ENCODE measurements at regions not wholly inside any gene's neighbourhood (a gene's known extent, or its start where the extent isn't known, plus 50 kb on each side); places are given as distances from the start of the nearest gene placed in this dataset.
"Not testable (repeated sequence)": the region's sequence is repeated elsewhere in the genome, so short reads cannot be mapped to it uniquely, and the experiment has no call there.

- 82% methylated on average over 5 of the region's 5 CpGs for WGBS
- not testable (repeated sequence) for H3K27ac ChIP-seq (ENCODE audit: low read depth); DNase-seq (ENCODE audit: extremely low spot score); H3K36me3 ChIP-seq (ENCODE audit: insufficient read depth); H3K4me1 ChIP-seq (ENCODE audit: insufficient read depth); H3K4me3 ChIP-seq (ENCODE audit: low read depth, low read length)
Measured at GRCh38 chr1:121050097-121050496, 134.0 kb downstream of the FAM72B start.

GRCh38 chr1:121051161-121051790 lies 132.9 kb downstream of the FAM72B start:
- not testable (repeated sequence) for H3K27ac ChIP-seq (ENCODE audit: low read depth); H3K4me1 ChIP-seq (ENCODE audit: insufficient read depth); H3K36me3 ChIP-seq (ENCODE audit: insufficient read depth); H3K4me3 ChIP-seq (ENCODE audit: low read depth, low read length); DNase-seq (ENCODE audit: extremely low spot score)
- 15% methylated on average over 22 of the region's 40 CpGs for WGBS

GRCh38 chr1:121052081-121052660 lies 132.0 kb downstream of the FAM72B start:
- not testable (repeated sequence) for H3K4me3 ChIP-seq (ENCODE audit: low read depth, low read length); DNase-seq (ENCODE audit: extremely low spot score); H3K36me3 ChIP-seq (ENCODE audit: insufficient read depth); H3K4me1 ChIP-seq (ENCODE audit: insufficient read depth); H3K27ac ChIP-seq (ENCODE audit: low read depth)
- 6% methylated on average over 26 of the region's 34 CpGs for WGBS

- not testable (repeated sequence) for H3K4me1 ChIP-seq (ENCODE audit: insufficient read depth); H3K36me3 ChIP-seq (ENCODE audit: insufficient read depth); H3K4me3 ChIP-seq (ENCODE audit: low read depth, low read length); DNase-seq (ENCODE audit: extremely low spot score); H3K27ac ChIP-seq (ENCODE audit: low read depth)
- no CpG with 5 or more reads among the region's 1 CpG for WGBS
Measured at GRCh38 chr1:121054928-121055327, 129.2 kb downstream of the FAM72B start.

GRCh38 chr1:121066925-121067324 lies 117.2 kb downstream of the FAM72B start:
- not testable (repeated sequence) for H3K4me3 ChIP-seq (ENCODE audit: low read depth, low read length); H3K27ac ChIP-seq (ENCODE audit: low read depth); H3K4me1 ChIP-seq (ENCODE audit: insufficient read depth); H3K36me3 ChIP-seq (ENCODE audit: insufficient read depth); DNase-seq (ENCODE audit: extremely low spot score)
- 71% methylated on average over 1 of the region's 1 CpG for WGBS

DNA sequence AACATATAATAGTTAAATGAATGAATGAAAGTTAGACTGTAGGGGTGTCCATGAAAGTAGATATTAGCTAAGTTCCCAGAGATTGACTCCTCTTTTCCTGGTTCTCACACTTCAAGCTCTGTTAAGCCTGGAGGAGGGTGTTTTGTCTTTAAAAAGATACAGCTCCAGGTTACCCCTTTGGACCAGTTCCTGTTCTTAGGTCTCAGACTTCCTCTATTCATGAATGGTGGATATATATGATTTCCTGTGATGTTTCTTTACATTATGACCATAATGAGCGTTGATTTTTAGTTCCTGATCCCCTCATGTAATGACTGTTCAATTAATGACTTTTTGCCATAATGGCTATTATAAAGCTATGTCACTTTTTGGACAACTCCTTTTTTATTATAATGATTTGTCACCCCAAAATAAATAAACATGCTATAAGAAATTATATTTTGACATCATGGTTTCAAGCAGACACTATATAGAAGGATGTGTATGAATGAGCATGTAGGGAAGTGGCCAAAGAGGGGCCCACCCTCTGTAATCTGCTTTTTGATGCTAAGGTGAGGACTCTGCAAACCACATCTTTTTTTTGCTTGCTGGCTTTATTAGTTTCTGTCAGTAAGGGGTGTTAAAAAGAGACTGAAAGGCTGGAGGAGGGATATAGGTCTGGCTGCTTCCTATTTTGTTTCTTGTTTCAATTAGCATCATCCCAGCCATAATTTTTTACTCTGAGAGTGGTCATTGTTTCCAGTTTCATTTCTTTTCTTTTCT lies 115.2 kb downstream of the FAM72B start:
- DNase-seq (ENCODE audit: extremely low spot score); H3K36me3 ChIP-seq (ENCODE audit: insufficient read depth); H3K4me1 ChIP-seq (ENCODE audit: insufficient read depth); H3K27ac ChIP-seq (ENCODE audit: low read depth); H3K4me3 ChIP-seq (ENCODE audit: low read depth, low read length): not testable (repeated sequence)
- no CpG with 5 or more reads among the region's 1 CpG for WGBS

DNA sequence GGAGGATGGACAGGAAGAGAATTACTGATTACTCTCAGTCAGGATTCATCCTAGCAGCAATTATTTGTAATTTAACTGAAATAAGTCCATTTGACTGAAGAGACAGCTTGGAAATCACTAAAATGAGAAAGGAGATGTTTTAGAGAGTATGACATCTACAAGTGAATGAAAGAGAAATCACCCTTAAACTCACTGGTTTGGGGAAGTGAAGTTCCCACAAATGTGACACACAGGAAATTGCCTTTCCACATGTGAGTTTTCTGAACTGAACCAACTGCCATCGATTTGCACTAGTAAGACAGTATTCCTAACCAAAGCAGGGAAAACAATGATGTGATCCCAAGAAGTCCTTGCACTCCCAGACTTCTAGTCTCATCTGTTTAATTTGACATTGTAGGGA lies 110.3 kb downstream of the FAM72B start:
- not testable (repeated sequence) for H3K36me3 ChIP-seq (ENCODE audit: insufficient read depth); H3K27ac ChIP-seq (ENCODE audit: low read depth); H3K4me3 ChIP-seq (ENCODE audit: low read depth, low read length); DNase-seq (ENCODE audit: extremely low spot score); H3K4me1 ChIP-seq (ENCODE audit: insufficient read depth)
- WGBS = no CpG with 5 or more reads among the region's 1 CpG

GRCh38 chr1:121075254-121075805 lies 108.8 kb downstream of the FAM72B start:
- not testable (repeated sequence) for H3K36me3 ChIP-seq (ENCODE audit: insufficient read depth); DNase-seq (ENCODE audit: extremely low spot score); H3K4me1 ChIP-seq (ENCODE audit: insufficient read depth); H3K4me3 ChIP-seq (ENCODE audit: low read depth, low read length); H3K27ac ChIP-seq (ENCODE audit: low read depth)
- WGBS = 45% methylated on average over 2 of the region's 3 CpGs

GRCh38 chr1:121076674-121077073 lies 107.5 kb downstream of the FAM72B start:
- H3K4me3 ChIP-seq (ENCODE audit: low read depth, low read length); H3K36me3 ChIP-seq (ENCODE audit: insufficient read depth); H3K4me1 ChIP-seq (ENCODE audit: insufficient read depth); DNase-seq (ENCODE audit: extremely low spot score); H3K27ac ChIP-seq (ENCODE audit: low read depth): not testable (repeated sequence)
- WGBS = no CpG with 5 or more reads among the region's 1 CpG

GRCh38 chr1:121079655-121080054 lies 104.5 kb downstream of the FAM72B start:
- not testable (repeated sequence) for H3K36me3 ChIP-seq (ENCODE audit: insufficient read depth); H3K4me1 ChIP-seq (ENCODE audit: insufficient read depth); DNase-seq (ENCODE audit: extremely low spot score); H3K27ac ChIP-seq (ENCODE audit: low read depth); H3K4me3 ChIP-seq (ENCODE audit: low read depth, low read length)

- H3K4me1 ChIP-seq (ENCODE audit: insufficient read depth); H3K36me3 ChIP-seq (ENCODE audit: insufficient read depth); H3K27ac ChIP-seq (ENCODE audit: low read depth); DNase-seq (ENCODE audit: extremely low spot score); H3K4me3 ChIP-seq (ENCODE audit: low read depth, low read length): not testable (repeated sequence)
- 24% methylated on average over 11 of the region's 11 CpGs for WGBS
Measured at GRCh38 chr1:121080197-121080903, 103.8 kb downstream of the FAM72B start.

DNA sequence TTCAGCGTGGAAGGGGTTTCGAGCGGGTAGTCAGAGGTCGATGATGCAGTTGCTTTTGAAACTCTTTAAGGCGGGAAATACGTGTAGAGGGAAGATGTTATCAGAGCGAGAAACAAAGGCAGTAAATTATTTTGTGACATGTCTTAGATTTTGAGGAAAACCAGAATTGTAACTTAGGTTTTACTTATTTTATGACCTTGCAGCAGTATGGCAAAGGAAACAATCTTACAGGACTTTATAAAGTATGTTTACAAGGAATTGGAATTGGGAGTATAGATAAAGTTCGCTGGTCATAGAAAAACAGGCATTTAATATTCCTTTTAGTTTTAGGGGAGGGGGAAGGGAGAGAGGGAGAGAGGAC lies 103.3 kb downstream of the FAM72B start:
- 13% methylated on average over 8 of the region's 8 CpGs for WGBS
- H3K4me3 ChIP-seq (ENCODE audit: low read depth, low read length); DNase-seq (ENCODE audit: extremely low spot score); H3K36me3 ChIP-seq (ENCODE audit: insufficient read depth); H3K4me1 ChIP-seq (ENCODE audit: insufficient read depth); H3K27ac ChIP-seq (ENCODE audit: low read depth): not testable (repeated sequence)

DNA sequence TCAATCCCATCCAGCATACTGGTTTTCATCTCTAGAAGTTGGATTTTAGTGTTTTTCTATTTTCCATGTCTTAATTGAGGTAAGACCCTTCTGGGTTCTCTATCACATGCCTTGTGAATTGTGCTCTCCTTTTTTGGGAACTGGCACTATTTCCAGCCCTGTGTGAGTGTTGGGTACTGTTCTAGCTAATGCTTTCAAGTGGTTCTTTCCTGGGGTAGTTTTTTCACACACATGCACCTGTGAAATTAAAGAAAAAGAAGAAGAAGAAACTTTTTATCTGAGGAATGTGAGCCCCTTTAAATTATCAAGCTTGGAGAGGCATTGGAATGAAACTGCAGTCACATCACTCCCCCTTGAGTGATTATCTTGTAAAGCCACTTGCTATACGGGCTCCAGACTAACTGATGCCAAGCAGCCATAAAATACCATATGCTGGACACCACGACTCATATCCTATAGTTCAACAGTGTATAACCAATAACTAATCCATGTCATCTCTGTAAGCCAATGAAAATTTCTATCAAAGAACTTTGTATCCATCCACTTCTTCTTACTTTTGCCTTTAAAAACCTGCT lies 102.4 kb downstream of the FAM72B start:
- H3K4me3 ChIP-seq (ENCODE audit: low read depth, low read length); H3K27ac ChIP-seq (ENCODE audit: low read depth); H3K4me1 ChIP-seq (ENCODE audit: insufficient read depth); DNase-seq (ENCODE audit: extremely low spot score); H3K36me3 ChIP-seq (ENCODE audit: insufficient read depth): not testable (repeated sequence)
- WGBS = 31% methylated on average over 1 of the region's 2 CpGs

All from urinary bladder (tissue), 3 donors.